Kidney capillary endothelial cell (primary cell): ENCODE measurements at regions not wholly inside any gene's neighbourhood (a gene's known extent, or its start where the extent isn't known, plus 50 kb on each side); places are given as distances from the start of the nearest gene placed in this dataset.
"Not testable (repeated sequence)": the region's sequence is repeated elsewhere in the genome, so short reads cannot be mapped to it uniquely, and the experiment has no call there.

Experiments used
- DNase-seq: peaks from one replicate; pipeline ENCODE4 v3.0.0-alpha.2; 2018; ENCODE audit warnings: low spot score

- DNase-seq = peak; percentile 17
Measured at GRCh38 chr13:65808061-65808460, 1422.1 kb downstream of the PCDH9 start.

- no peak for DNase-seq
Measured at GRCh38 chr13:65803530-65804392, 1426.4 kb downstream of the PCDH9 start.

DNA sequence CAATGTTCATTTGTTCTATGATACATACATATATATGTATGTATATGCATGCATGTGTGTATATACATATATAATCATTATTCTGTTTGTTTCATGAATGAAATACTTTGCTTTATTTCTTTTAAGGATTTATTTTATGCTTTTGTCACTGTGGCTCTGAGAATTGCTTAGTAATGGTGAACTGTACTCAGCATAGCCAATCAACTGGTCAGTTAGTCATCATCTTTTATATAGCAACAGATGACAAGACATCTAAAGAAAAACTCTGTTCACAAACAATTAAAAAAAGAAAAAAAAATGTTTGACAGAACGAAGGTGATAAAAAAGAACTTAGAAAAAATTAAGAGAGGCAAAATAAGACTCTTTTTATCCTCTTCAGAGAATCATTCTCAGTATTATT lies 1440.3 kb downstream of the PCDH9 start:
- peak; percentile 1 for DNase-seq

DNA sequence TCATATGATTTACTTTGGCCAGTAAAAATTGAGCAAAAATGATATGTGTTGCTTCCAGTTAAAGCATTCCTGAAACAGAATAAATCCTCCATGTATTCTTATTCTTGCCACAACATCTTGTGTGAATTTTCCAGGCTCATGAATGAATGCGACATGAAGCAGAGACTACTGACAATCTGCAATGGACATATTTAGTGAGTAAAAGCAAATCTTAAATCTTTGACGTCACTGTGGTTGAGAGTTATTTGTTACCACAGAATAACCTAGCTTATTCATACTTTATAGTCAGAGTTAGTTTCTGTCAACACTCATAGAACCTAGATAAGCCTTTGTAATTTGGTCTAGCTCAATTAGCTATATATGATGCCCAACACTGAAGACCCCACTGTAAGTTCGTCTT lies 1443.1 kb downstream of the PCDH9 start:
- no peak for DNase-seq

- no peak for DNase-seq
Measured at GRCh38 chr13:65784088-65784816, 1445.9 kb downstream of the PCDH9 start.

DNA sequence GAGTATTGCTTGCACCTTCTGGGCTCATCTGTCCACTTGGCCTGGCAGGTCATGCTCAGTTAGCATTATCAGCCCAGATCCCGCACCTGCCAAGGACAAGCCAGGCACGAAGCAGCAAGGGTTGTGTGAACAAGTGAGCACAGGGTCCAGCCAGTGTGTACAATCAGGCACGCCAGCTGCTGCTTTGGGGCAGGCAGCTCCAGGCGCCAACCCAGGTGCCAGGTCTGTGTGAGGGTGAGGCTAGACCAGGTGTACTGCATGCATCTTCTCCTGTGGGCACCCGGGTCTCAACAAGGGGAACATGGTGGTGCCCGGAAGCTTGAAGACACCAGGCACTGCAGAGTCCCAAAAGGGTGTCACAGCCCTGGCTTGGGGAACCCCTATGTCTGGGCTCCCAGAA lies 1446.8 kb downstream of the PCDH9 start:
- DNase-seq = no peak

GRCh38 chr13:65771704-65772313 lies 1458.3 kb downstream of the PCDH9 start:
- DNase-seq = not testable (repeated sequence)

DNA sequence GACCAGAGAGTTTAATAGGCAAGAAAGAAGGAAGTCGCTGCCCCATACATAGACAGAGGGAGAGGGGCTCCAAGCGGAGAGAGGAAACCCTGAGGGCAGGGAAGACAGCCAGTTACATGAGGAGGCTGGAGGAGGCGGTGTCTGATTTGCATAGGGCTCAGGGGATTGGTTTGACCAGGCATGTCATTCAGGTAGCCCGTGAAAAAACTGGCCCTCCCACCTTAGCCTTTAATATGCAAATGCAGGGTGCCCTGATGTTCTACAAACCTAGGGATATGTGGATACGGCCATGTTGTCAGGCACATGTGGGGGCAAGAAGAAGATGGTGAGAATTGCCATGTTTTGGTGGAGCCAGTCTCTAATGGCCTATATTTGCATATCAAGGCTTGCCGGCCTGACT lies 1461.6 kb downstream of the PCDH9 start:
- DNase-seq = no peak

GRCh38 chr13:65763811-65764210 lies 1466.3 kb downstream of the PCDH9 start:
- DNase-seq = no peak

DNA sequence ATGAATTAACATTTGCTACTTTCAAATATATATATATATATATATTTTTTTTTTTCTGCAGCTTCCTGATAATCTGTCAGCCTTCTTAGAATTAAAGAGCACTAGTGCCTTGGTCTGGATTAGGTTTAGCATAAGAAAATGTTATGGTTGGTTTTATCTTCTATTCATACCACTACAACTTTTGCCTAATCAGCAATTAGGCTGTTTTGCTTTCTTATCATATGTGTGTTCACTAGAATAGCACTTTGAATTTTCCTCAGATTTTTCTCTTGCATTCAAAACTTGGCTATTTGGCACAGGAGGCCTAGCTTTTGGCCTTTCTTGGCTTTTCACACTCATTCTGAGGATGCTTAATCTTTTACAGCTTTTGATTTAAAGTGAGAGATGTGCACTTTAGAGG lies 1468.1 kb downstream of the PCDH9 start:
- no peak for DNase-seq

DNA sequence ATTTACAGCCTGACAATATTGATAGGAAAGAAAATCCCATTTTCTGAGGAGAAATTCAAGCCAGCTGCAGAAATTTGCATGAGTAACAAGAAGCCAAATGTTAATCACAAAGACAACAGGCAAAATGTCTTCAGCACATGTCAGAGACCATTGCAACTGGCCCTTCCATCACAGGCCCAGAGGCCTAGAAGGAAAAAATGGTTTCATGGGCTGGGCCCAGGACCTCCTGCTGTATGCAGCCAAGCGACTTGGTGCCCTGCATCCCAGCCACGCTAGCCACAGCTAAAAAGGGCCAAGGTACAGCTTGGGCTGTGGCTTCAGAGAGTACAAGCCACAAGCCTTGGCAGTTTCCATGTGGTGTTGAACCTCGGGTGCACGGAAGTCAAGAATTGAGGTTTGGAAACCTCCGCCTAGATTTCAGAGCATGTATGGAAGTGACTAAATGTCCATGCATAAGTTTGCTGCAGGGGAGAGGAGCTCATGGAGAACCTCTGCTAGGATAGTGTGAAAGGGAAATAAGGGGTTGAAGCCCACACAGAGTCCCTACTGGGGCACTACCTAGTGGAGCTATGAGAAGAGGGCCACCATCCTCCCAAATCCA lies 1474.0 kb downstream of the PCDH9 start:
- no peak for DNase-seq

GRCh38 chr13:65748227-65748626 lies 1481.9 kb downstream of the PCDH9 start:
- no peak for DNase-seq

GRCh38 chr13:65746406-65746921 lies 1483.7 kb downstream of the PCDH9 start:
- DNase-seq = no peak

GRCh38 chr13:65744836-65745235 lies 1485.3 kb downstream of the PCDH9 start:
- no peak for DNase-seq

DNA sequence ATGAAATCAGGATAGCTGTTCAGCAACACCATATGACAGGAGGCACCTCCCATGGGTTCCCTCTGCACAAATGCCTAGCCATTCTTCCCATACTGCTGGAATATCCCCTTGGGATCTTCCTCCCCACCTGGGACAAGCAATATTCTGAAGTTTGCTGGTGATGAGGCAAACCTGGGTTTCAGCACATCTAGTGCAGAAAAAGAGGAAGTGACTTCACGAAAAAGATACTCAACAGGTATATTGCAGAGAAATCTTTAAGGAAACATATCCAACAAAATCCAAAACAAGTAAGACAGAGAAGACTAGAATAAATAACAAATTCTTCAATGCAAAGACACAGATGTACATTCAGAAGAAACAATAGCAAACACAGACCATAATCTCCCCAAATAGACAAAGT lies 1497.0 kb downstream of the PCDH9 start:
- DNase-seq = no peak

- DNase-seq = no peak
Measured at GRCh38 chr13:65727070-65727469, 1503.1 kb downstream of the PCDH9 start.

DNA sequence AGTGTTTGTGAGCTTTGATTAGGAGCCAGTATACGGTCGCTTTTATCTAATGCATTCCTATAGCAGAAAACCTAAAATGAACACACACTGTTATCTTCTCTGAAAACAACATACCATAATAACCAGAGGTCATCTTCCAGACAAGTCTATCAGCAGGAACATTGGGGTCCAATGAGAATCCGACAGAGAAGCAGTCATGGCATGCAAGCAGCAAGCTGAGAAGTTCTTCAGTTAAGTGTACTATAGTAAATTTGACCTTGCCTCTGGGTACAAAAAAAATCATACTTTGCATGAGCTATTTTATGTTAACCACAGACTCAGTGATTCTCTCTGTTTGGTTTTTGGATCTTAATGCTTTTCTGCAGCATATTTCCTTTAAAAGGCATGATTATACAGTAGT lies 1505.1 kb downstream of the PCDH9 start:
- no peak for DNase-seq

- no peak for DNase-seq
Measured at GRCh38 chr13:65724226-65724625, 1505.9 kb downstream of the PCDH9 start.

DNA sequence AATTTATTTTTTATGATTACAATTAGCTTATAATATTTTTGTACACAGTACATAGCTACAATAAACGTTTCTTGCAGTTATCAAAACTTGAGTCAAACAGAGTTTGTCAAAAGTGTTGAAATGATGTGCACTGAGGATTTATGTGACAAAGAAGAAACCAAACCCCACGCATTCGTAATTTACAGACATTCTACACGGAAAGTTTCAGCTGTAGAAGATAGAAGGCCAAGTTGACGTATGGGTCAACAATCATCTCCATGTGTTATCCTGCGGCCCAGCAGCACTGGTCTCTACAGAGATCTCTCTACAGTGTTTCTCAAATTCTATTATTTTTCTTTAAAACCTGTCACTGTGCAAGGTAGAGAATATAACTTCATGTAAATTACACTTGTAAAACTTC lies 1507.6 kb downstream of the PCDH9 start:
- no peak for DNase-seq

GRCh38 chr13:65719831-65720230 lies 1510.3 kb downstream of the PCDH9 start:
- no peak for DNase-seq

DNA sequence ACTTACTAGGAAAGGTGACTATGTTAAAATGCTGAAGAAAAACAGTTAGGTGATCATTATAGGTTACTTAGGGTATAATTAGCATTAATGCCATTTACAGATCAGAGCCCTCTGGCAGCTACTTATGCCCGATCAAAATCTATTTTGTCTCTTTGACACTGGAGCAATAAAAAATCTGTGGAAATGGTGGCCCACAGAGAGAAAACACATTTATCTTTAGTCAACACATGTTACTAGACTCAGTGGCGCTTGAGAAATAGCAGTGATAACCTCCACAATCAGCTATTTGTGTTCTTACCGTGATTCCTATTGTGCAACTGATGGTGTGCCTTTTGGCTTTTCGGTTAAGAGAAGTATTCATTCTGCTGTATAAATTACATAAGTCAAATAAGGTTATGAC lies 1519.6 kb downstream of the PCDH9 start:
- no peak for DNase-seq

DNA sequence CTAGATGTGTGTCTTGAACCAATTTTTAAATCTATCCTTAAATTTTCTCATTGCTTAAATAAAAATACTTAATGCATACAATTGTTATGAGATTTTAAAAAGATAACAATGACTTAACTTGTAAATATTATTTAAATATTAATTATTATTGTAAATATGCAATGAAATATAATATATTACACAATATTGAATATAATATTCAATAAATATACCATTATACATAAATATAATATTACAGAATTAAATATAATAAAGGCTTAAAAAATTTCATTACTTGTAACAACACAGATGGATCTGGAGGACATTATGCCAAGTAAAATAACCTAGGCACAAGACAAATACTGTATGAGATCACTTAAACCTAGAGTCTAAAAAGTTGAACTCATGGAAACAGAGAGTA lies 1532.3 kb downstream of the PCDH9 start:
- DNase-seq = no peak
